Sigmoid colon (tissue), 6 donors: ENCODE measurements at regions not wholly inside any gene's neighbourhood (a gene's known extent, or its start where the extent isn't known, plus 50 kb on each side); places are given as distances from the start of the nearest gene placed in this dataset.
"Not testable (repeated sequence)": the region's sequence is repeated elsewhere in the genome, so short reads cannot be mapped to it uniquely, and the experiment has no call there.

ENCODE experiments used
- DNase-seq: peaks from one replicate; pipeline ENCODE4 v3.0.0-alpha.2; 2019
- H3K27ac ChIP-seq, 4 donors: fragments of 200-600 bp; sonication (generic); one replicate each; pipeline ENCODE4 v1.5.1; 2016 to 2019; ENCODE audit warnings: mild to moderate bottlenecking in 1 of 4
- H3K27me3 ChIP-seq, 3 donors: fragments of 200-600 bp; sonication (generic); one replicate each; pipeline ENCODE4 v1.5.1; 2019; ENCODE audit warnings: mild to moderate bottlenecking in 1 of 3
- H3K36me3 ChIP-seq, 4 donors: fragments of 200-600 bp; sonication (generic); one replicate each; pipeline ENCODE4 v1.5.1; 2016 to 2019
- H3K4me1 ChIP-seq, 4 donors: fragments of 200-600 bp; sonication (generic); one replicate each; pipeline ENCODE4 v1.5.1; 2017 to 2019
- H3K4me3 ChIP-seq, 4 donors: fragments of 200-600 bp; sonication (generic); one replicate each; pipeline ENCODE4 v1.5.1; 2017 to 2019; ENCODE audit warnings: mild to moderate bottlenecking in 2 of 4, moderate library complexity in 1 of 4
- H3K9me3 ChIP-seq, 4 donors: fragments of 200-600 bp in 3 of 4; sonication (generic) in 3 of 4; one replicate each; pipeline versions ENCODE4 v1.5.1 to v1.6.1; 2013 to 2019
- EP300 ChIP-seq, 4 donors: sonication (generic); formaldehyde crosslinking; IDR thresholded peaks; one replicate each; pipeline ENCODE4 v1.6.1; 2017; ENCODE audit warnings: antibody characterized with exemption in 4 of 4
- POLR2A ChIP-seq, 2 donors: fragments of 450-650 bp; IDR thresholded peaks; one replicate each; pipeline ENCODE4 v1.6.1; 2016; ENCODE audit warnings: antibody characterized with exemption in 2 of 2, mild to moderate bottlenecking in 2 of 2, moderate library complexity in 2 of 2
- POLR2AphosphoS5 ChIP-seq, 4 donors: sonication (generic); formaldehyde crosslinking; IDR thresholded peaks; one replicate each; pipeline ENCODE4 v1.6.1; 2017; ENCODE audit warnings: antibody characterized with exemption in 4 of 4
- WGBS, 2 donors: extraction: QIAGEN DNeasy Blood & Tissue Kit; methylation state at CpG; one replicate each; pipeline ENCODE4 v1.1.7; 2013; 5-methylcytosine and 5-hydroxymethylcytosine counted together
- intact Hi-C: fragments of 100-400 bp; cut with DNase I; formaldehyde crosslinking; loops from one replicate; pipeline ENCODE4 v1.15.1; 2023
- TF ChIP-seq, protein P1 (sequence below), 4 experiments: fragments of 450-650 bp in 3 of 4; fragments of 200-600 bp in 1 of 4; IDR thresholded peaks; one replicate each; pipeline ENCODE4 v1.5.1; 2016 to 2019; ENCODE audit warnings: antibody characterized with exemption in 4 of 4, mild to moderate bottlenecking in 3 of 4, moderate library complexity in 2 of 4
- donor health status: healthy with polysubstance abuse.
- donor health status: healthy.

DNA sequence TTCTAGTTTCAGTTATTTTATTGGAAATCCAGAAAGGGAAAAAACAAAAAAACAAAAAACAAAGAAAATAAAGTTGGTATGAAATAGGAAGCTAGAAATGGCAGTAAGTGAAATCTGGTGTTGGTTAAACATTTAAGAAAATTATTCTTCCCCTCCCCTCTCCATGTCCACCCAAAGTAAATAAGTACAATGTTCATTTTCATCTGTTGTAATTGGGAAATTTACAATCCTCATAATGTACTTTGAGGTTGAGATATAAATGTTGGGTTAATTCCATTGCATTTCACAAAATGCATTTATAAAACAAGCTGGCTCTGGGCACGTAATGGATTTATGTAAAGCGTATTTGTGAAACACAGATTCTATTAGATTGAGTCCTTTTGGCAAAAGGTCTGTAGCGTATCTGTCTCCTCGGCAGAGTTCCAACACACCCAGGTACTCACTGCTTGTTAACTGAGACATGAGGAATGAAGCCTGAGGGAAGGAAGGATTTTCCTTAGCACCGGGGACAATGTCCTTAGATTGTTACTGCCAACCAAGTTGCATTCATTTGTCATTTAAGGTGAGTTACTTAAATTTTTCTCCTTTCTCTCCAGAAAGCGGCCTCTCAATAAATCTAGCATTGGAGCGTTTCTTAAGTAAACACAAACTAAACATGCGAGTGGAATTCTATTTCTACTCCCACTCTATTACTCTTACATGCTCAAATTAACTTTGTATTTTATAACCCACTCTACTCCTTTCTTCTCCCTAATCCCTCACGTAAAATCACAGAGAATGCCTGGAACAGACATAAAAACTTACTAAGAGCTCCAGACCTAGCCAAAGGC is 912.3 kb upstream of the WWC1 start:
- H3K4me3 ChIP-seq = no peak overlapping the region
- H3K9me3 ChIP-seq = no peaks in the 10 kb centered on the region
- H3K36me3 ChIP-seq = no peaks in the 10 kb centered on the region
- WGBS, 2 donors = 17 to 62% methylated on average over 9 of the region's 9 CpGs
- H3K4me1 ChIP-seq = peaks cover 0 to 8% (median 0%) of the 10 kb centered on the region in 4 donors
- intact Hi-C loops = no loop called here
- H3K27me3 ChIP-seq = no peaks in the 10 kb centered on the region
- no peak overlapping the region for H3K27ac ChIP-seq
- no peak for DNase-seq
- TF ChIP-seq POLR2AphosphoS5 (IDR thresholded peaks at IDR 0.05) = no peak
- TF ChIP-seq POLR2A (IDR thresholded peaks at IDR 0.05) = no peak
- TF ChIP-seq, protein P1, sequence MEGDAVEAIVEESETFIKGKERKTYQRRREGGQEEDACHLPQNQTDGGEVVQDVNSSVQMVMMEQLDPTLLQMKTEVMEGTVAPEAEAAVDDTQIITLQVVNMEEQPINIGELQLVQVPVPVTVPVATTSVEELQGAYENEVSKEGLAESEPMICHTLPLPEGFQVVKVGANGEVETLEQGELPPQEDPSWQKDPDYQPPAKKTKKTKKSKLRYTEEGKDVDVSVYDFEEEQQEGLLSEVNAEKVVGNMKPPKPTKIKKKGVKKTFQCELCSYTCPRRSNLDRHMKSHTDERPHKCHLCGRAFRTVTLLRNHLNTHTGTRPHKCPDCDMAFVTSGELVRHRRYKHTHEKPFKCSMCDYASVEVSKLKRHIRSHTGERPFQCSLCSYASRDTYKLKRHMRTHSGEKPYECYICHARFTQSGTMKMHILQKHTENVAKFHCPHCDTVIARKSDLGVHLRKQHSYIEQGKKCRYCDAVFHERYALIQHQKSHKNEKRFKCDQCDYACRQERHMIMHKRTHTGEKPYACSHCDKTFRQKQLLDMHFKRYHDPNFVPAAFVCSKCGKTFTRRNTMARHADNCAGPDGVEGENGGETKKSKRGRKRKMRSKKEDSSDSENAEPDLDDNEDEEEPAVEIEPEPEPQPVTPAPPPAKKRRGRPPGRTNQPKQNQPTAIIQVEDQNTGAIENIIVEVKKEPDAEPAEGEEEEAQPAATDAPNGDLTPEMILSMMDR (IDR thresholded peaks at IDR 0.05) = no peak
- TF ChIP-seq EP300 (IDR thresholded peaks at IDR 0.05) = no peak

DNA sequence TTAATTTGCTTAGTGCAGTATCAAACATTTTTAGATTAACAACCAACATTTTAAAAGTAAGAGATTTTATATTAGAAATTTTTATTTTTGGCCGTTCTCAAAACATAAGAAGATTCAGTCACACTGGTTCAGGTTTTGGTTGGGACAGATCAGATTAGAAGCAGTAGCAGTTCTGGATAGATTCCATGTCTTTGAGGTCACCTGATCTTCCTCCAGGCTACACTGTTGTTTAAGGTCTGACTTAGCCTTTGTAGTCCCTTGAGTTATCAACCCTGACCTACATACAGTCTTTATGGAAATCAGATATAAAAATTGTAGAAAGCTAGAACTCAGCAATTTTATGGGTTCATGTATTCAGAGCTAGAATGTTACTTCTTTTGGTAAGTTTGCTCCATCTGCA is 910.0 kb upstream of the WWC1 start:
- no peak for TF ChIP-seq POLR2A (IDR thresholded peaks at IDR 0.05)
- H3K9me3 ChIP-seq = no peaks in the 10 kb centered on the region
- peaks cover 0 to 8% (median 0%) of the 10 kb centered on the region in 4 donors for H3K4me1 ChIP-seq
- 41 to 80% methylated on average over 1 of the region's 1 CpG for WGBS, 2 donors
- DNase-seq = no peak
- no peak overlapping the region for H3K27ac ChIP-seq
- H3K36me3 ChIP-seq = no peaks in the 10 kb centered on the region
- intact Hi-C loops = no loop called here
- H3K27me3 ChIP-seq = no peaks in the 10 kb centered on the region
- H3K4me3 ChIP-seq = no peak overlapping the region

DNA sequence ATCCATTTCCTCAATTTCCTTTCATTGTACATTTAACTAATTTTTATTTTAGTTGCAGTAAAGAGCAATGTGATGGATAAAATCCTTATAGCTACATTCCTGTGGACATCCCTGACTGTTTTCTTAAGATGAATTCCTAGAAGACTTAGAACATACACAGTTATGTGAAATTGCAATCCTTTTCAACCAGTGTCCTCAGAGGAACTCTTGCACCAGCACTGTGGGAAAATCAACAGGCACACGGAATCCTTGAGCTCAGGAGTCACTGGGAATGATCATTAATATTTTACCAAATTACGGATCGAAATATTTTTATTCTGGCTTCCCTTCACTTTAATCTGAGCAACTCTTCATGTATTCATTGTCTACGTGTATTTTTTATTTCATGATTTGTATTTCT is 901.9 kb upstream of the WWC1 start:
- H3K9me3 ChIP-seq = no peaks in the 10 kb centered on the region
- 91 to 92% methylated on average over 4 of the region's 4 CpGs for WGBS, 2 donors

DNA sequence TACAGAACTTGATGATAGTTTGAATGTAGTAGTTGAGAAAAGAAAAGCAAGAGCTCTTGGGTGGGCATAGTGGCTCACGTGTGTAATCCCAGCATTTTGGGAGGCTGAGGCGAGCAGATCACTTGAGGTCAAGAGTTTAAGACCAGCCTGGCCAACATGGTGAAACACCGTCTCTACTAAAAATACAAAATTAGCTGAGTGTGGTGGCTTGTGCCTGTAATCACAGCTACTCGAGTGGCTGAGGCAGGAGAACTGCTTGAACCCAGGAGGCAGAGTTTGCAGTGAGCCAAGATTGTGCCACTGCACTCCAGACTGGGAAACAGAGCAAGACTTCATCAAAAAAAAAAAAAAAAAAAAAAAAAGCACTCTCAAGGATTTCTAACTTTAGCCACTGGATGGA is 900.2 kb upstream of the WWC1 start:
- H3K4me3 ChIP-seq, intact Hi-C loops, H3K4me1 ChIP-seq, H3K36me3 ChIP-seq, H3K9me3 ChIP-seq, H3K27me3 ChIP-seq, H3K27ac ChIP-seq, DNase-seq: not testable (repeated sequence)
- WGBS, 2 donors = 82 to 92% methylated on average over 4 of the region's 4 CpGs

More for the DNA sequence above, 901.9 kb upstream of the WWC1 start:
- TF ChIP-seq POLR2AphosphoS5 (IDR thresholded peaks at IDR 0.05) (no peak), POLR2A (IDR thresholded peaks at IDR 0.05) (no peak), EP300 (IDR thresholded peaks at IDR 0.05) (no peak)
- TF ChIP-seq, protein P1 (IDR thresholded peaks at IDR 0.05) = no peak
- DNase-seq = no peak
- intact Hi-C loops = no loop called here
- Histone ChIP-seq H3K36me3 (no peaks in the 10 kb centered on the region), H3K4me1 (no peaks in the 10 kb centered on the region), H3K27me3 (no peaks in the 10 kb centered on the region), H3K27ac (no peak overlapping the region), H3K4me3 (no peak overlapping the region)

DNA sequence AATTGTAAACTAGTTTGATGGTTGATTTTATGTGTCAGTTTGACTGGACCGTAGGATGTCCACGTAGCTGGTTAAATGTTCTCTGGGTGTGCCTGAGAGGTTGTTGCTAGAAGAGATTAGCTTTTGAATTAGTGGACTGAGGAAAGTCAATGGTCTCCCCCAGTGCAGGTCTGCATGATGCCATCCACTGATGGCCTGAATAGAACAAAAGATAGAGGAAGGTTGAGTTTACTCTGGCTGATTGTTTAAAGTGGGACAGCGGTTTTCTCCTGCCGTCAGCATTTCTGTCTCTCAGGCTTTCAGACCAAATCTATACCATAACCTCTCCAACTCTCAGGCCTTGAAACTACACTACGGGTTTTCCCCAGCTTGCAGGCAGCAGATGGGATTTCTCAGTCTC is 899.2 kb upstream of the WWC1 start:
- TF ChIP-seq POLR2A (IDR thresholded peaks at IDR 0.05) = no peak
- TF ChIP-seq, protein P1 (IDR thresholded peaks at IDR 0.05) = no peak
- no peak for TF ChIP-seq POLR2AphosphoS5 (IDR thresholded peaks at IDR 0.05)
- TF ChIP-seq EP300 (IDR thresholded peaks at IDR 0.05) = no peak
- Histone ChIP-seq H3K9me3 (no peaks in the 10 kb centered on the region), H3K4me3 (no peak overlapping the region), H3K27ac (no peak overlapping the region), H3K4me1 (no peaks in the 10 kb centered on the region), H3K36me3 (no peaks in the 10 kb centered on the region), H3K27me3 (no peaks in the 10 kb centered on the region)
- intact Hi-C loops = no loop called here
- WGBS, 2 donors = 81 to 85% methylated on average over 5 of the region's 5 CpGs
- no peak for DNase-seq

DNA sequence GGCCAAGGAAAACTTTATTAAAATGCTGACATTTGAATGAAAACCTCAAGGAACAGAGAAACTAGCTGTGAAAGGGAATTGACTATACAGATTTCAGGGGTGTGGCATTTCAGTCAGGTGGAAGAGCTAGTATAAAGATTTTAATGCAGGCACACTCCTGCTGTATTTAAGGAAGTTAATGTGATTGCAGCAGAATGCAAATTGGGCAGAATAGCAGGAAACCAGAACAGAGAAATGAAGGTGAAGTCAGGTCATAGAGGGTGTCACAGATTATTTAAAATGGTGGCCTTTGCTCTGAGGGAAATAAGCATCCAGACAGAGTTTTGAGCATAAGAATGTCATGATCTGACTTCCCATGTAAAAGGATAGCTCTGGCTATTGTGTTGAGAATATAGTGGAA is 898.1 kb upstream of the WWC1 start:
- TF ChIP-seq EP300 (IDR thresholded peaks at IDR 0.05) = no peak
- TF ChIP-seq, protein P1 (IDR thresholded peaks at IDR 0.05) = no peak
- no peak for TF ChIP-seq POLR2A (IDR thresholded peaks at IDR 0.05)
- TF ChIP-seq POLR2AphosphoS5 (IDR thresholded peaks at IDR 0.05) = no peak
- DNase-seq = no peak
- Histone ChIP-seq H3K27me3 (no peaks in the 10 kb centered on the region), H3K36me3 (no peaks in the 10 kb centered on the region), H3K4me3 (no peak overlapping the region), H3K9me3 (no peaks in the 10 kb centered on the region), H3K27ac (no peak overlapping the region), H3K4me1 (no peaks in the 10 kb centered on the region)
- intact Hi-C loops = no loop called here
